Endothelial cell of umbilical vein (primary cell): ENCODE measurements at regions not wholly inside any gene's neighbourhood (a gene's known extent, or its start where the extent isn't known, plus 50 kb on each side); places are given as distances from the start of the nearest gene placed in this dataset.

Experiments used
- BruUV-seq: library from RNA; stranded (reverse); fragments of 400-500 nt; replicated peaks from 2 replicates; lab custom pipeline; 2021; lab: Mats Ljungman, UMichigan
- CTCF ChIA-PET: fragments of 300-600, 350-600 bp; sonication (Branson Sonifier 250); formaldehyde crosslinking; loops from one replicate; lab custom pipeline; 2021; ENCODE audit warnings: antibody characterized with exemption, inconsistent platforms; lab: Charles Lee
- POLR2A ChIA-PET: fragments of 300-600, 350-600 bp; sonication (Branson Sonifier 250); formaldehyde crosslinking; loops from one replicate; lab custom pipeline; 2021; ENCODE audit warnings: antibody characterized with exemption, inconsistent platforms; lab: Charles Lee
- DNase-seq: peaks from one replicate; pipeline ENCODE4 v3.0.0-alpha.2; 2011; ENCODE audit warnings: low read depth, low spot score
- FAIRE-seq: peaks from 2 replicates; lab custom pipeline; 2011; peaks lifted over from hg19 to GRCh38; lab: Jason Lieb, UNC
- H2AFZ ChIP-seq: 2 replicates; pipeline ENCODE4 v1.6.0; 2012; ENCODE audit warnings: low read depth, low read length, control low read depth, inconsistent platforms
- H3K27ac ChIP-seq: 2 replicates; pipeline ENCODE4 v1.5.1; 2011; ENCODE audit warnings: low read depth, mild to moderate bottlenecking, control low read depth, low read length, moderate library complexity; ENCODE audit not compliant: insufficient read depth
- H3K27me3 ChIP-seq, 2 experiments: 2 replicates each; pipeline versions ENCODE4 v1.6.0 to v1.6.1; 2011; ENCODE audit warnings: low read length in 2 of 2, mixed read lengths in 1 of 2; ENCODE audit not compliant: control insufficient read depth in 2 of 2, insufficient read depth in 2 of 2
- H3K36me3 ChIP-seq, 2 experiments: 2 replicates in 1 of 2; 3 replicates in 1 of 2; pipeline ENCODE4 v1.5.1; 2011; ENCODE audit warnings: low read length in 2 of 2, mild to moderate bottlenecking in 1 of 2, moderate library complexity in 1 of 2; ENCODE audit not compliant: control insufficient read depth in 2 of 2, insufficient read depth in 2 of 2; ENCODE audit errors: extremely low read depth in 1 of 2
- H3K4me1 ChIP-seq: 3 replicates; pipeline ENCODE4 v1.5.1; 2011; ENCODE audit warnings: mild to moderate bottlenecking, low read length; ENCODE audit not compliant: control insufficient read depth, insufficient read depth; ENCODE audit errors: extremely low read depth
- H3K4me2 ChIP-seq: 2 replicates; pipeline ENCODE4 v1.6.1; 2011; ENCODE audit warnings: low read length, control low read depth, mixed read lengths; ENCODE audit not compliant: insufficient read depth
- H3K4me3 ChIP-seq, 3 experiments: fragments of 200-600 bp in 1 of 3; sonication (generic), shearing (Covaris generic) in 1 of 3; replicated peaks in 1 of 3; 2 replicates each; pipeline ENCODE4 v1.5.1; 2011 to 2016; ENCODE audit warnings: control low read depth in 3 of 3, low read length in 3 of 3, mild to moderate bottlenecking in 2 of 3, inconsistent platforms in 1 of 3, low read depth in 1 of 3, moderate library complexity in 1 of 3; ENCODE audit not compliant: insufficient read depth in 1 of 3
- H3K79me2 ChIP-seq: 2 replicates; pipeline ENCODE4 v1.6.0; 2012; ENCODE audit warnings: low read length, inconsistent platforms; ENCODE audit not compliant: control insufficient read depth, insufficient read depth
- H3K9ac ChIP-seq: replicated peaks from 2 replicates; pipeline ENCODE3; 2011; ENCODE audit warnings: low read length, control low read depth; ENCODE audit not compliant: insufficient read depth; ENCODE audit errors: extremely low read depth
- H3K9me1 ChIP-seq: replicated peaks from 3 replicates; pipeline ENCODE4 v1.6.0; 2011; ENCODE audit warnings: mild to moderate bottlenecking, low read length; ENCODE audit not compliant: control insufficient read depth, insufficient read depth; ENCODE audit errors: extremely low read depth
- H3K9me3 ChIP-seq: replicated peaks from 2 replicates; pipeline ENCODE4 v1.5.1; 2012; ENCODE audit warnings: low read length, inconsistent platforms; ENCODE audit not compliant: control insufficient read depth, insufficient read depth
- H4K20me1 ChIP-seq: replicated peaks from 2 replicates; pipeline ENCODE3; 2011; ENCODE audit warnings: mild to moderate bottlenecking, low read length; ENCODE audit not compliant: control insufficient read depth, insufficient read depth; ENCODE audit errors: extremely low read depth
- CTCF ChIP-seq, 2 donors: IDR thresholded peaks; 1 replicate in 1 of 2; 2 replicates in 1 of 2; pipeline ENCODE4 v1.5.1; 2011; ENCODE audit warnings: low read length in 2 of 2, mild to moderate bottlenecking in 2 of 2, moderate library complexity in 2 of 2, control low read depth in 1 of 2, inconsistent platforms in 1 of 2, low read depth in 1 of 2; ENCODE audit not compliant: insufficient read depth in 1 of 2; ENCODE audit errors: extremely low read depth in 1 of 2
- EZH2 ChIP-seq: IDR thresholded peaks from 2 replicates; pipeline ENCODE4 v1.6.1; 2012; ENCODE audit warnings: borderline replicate concordance, low read depth, mild to moderate bottlenecking, moderate library complexity, low read length, inconsistent platforms; ENCODE audit not compliant: severe bottlenecking
- FOS ChIP-seq: IDR thresholded peaks from 2 replicates; pipeline ENCODE4 v1.6.1; 2011; ENCODE audit warnings: mild to moderate bottlenecking, low read length, moderate library complexity, borderline replicate concordance; ENCODE audit not compliant: insufficient read depth
- GATA2 ChIP-seq: IDR thresholded peaks from 2 replicates; pipeline ENCODE4 v1.7.0; 2011; ENCODE audit warnings: low read depth, mild to moderate bottlenecking, moderate library complexity, mixed read lengths, low read length; ENCODE audit not compliant: insufficient read length, insufficient read depth
- JUN ChIP-seq: IDR thresholded peaks from 2 replicates; pipeline ENCODE4 v1.6.1; 2011; ENCODE audit warnings: borderline replicate concordance, low read depth; ENCODE audit not compliant: insufficient read length, insufficient read depth
- MYC ChIP-seq: IDR thresholded peaks from one replicate; pipeline ENCODE4 v1.6.1; 2011; ENCODE audit warnings: mild to moderate bottlenecking, low read depth, low read length
- POLR2A ChIP-seq: IDR thresholded peaks from 2 replicates; pipeline ENCODE4 v1.6.1; 2012; ENCODE audit warnings: low read depth, mild to moderate bottlenecking, control low read depth, low read length
- POLR2AphosphoS5 ChIP-seq: IDR thresholded peaks from 2 replicates; pipeline ENCODE4 v1.6.1; 2012; ENCODE audit warnings: low read depth, mild to moderate bottlenecking, control low read depth, low read length, moderate library complexity; ENCODE audit not compliant: insufficient read depth
- dilution Hi-C: fragments of 300-500 bp; cut with MboI; formaldehyde crosslinking; loops from one replicate; pipeline ENCODE4 v1.15.0; 2019; ENCODE audit warnings: low sequenced_read_pairs; ENCODE audit not compliant: extremely low pct_ligation_motif_present
- intact Hi-C: fragments of 100-400 bp; cut with micrococcal nuclease; formaldehyde crosslinking; loops from one replicate; pipeline ENCODE4 v1.10.0; 2022
- TF ChIP-seq, protein P1 (sequence below): IDR thresholded peaks from 2 replicates; pipeline ENCODE4 v1.6.1; 2011; ENCODE audit not compliant: insufficient read depth, insufficient read length

- Histone ChIP-seq H3K79me2 (no peaks in the 10 kb centered on the region), H3K4me2 (no peak overlapping the region), H3K9me1 (no peaks in the 10 kb centered on the region), H3K27me3 (no peaks in the 10 kb centered on the region), H3K27ac (no peak overlapping the region), H3K36me3 (no peaks in the 10 kb centered on the region), H3K4me1 (no peaks in the 10 kb centered on the region), H3K9ac (no peak overlapping the region), H3K9me3 (no peaks in the 10 kb centered on the region), H3K4me3 (no peak overlapping the region), H2AFZ (no peak overlapping the region), H4K20me1 (no peaks in the 10 kb centered on the region)
- DNase-seq, result no peak
- intact Hi-C loops, result no loop called here
- ChIA-PET POLR2A (no interaction called here), CTCF (no interaction called here)
- no peak for FAIRE-seq
- dilution Hi-C loops, result no loop called here
- BruUV-seq, result no TSS peak
- TF ChIP-seq, protein P1, sequence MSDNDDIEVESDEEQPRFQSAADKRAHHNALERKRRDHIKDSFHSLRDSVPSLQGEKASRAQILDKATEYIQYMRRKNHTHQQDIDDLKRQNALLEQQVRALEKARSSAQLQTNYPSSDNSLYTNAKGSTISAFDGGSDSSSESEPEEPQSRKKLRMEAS, result no peak
- TF ChIP-seq FOS, result no peak
Observed at GRCh38 chr2:34486965-34487364, 887.9 kb upstream of the FAM98A start.

GRCh38 chr2:34481542-34481941, 882.4 kb upstream of the FAM98A start:
- FAIRE-seq, result no peak
- no peaks in the 10 kb centered on the region for H3K9me3 ChIP-seq
- no peak overlapping the region for H2AFZ ChIP-seq
- H3K27me3 ChIP-seq, result no peaks in the 10 kb centered on the region
- no peak overlapping the region for H3K9ac ChIP-seq
- BruUV-seq, result no TSS peak
- no peak overlapping the region for H3K27ac ChIP-seq
- H4K20me1 ChIP-seq, result no peaks in the 10 kb centered on the region
- no peak overlapping the region for H3K4me3 ChIP-seq
- CTCF ChIA-PET, result no interaction called here
- dilution Hi-C loops, result no loop called here
- no peak for DNase-seq
- no peak for TF ChIP-seq FOS
- no peak for TF ChIP-seq POLR2AphosphoS5
- no peak for TF ChIP-seq EZH2
- TF ChIP-seq, protein P1, result no peak
- TF ChIP-seq CTCF (IDR thresholded peaks at IDR 0.05; ENCODE audit: extremely low read depth in 1 of 2, insufficient read depth in 1 of 2, low read depth in 1 of 2, low read length in 2 of 2), result no peak
- no peak for TF ChIP-seq POLR2A
- TF ChIP-seq MYC, result no peak
- no peak for TF ChIP-seq GATA2
- no peak for TF ChIP-seq JUN
- no peaks in the 10 kb centered on the region for H3K4me1 ChIP-seq
- intact Hi-C loops, result no loop called here
- no peaks in the 10 kb centered on the region for H3K36me3 ChIP-seq
- POLR2A ChIA-PET, result no interaction called here
- no peaks in the 10 kb centered on the region for H3K79me2 ChIP-seq
- no peak overlapping the region for H3K4me2 ChIP-seq
- no peaks in the 10 kb centered on the region for H3K9me1 ChIP-seq
